NOMO-1 (cell line): ENCODE measurements at regions not wholly inside any gene's neighbourhood (a gene's known extent, or its start where the extent isn't known, plus 50 kb on each side); places are given as distances from the start of the nearest gene placed in this dataset.

Experiments
- DNase-seq, 2 experiments: peaks; one replicate each; lab custom pipeline; 2025; ENCODE audit not compliant: unreplicated experiment in 2 of 2; lab: John Stamatoyannopoulos, UW

GRCh38 chr2:67948057-67948456 lies 114.7 kb downstream of the C1D start:
- no peak for DNase-seq

- no peak for DNase-seq
These were observed 114.3 kb downstream of the C1D start for GRCh38 chr2:67948506-67948905.

GRCh38 chr2:67950018-67950417 lies 112.8 kb downstream of the C1D start:
- no peak for DNase-seq

- DNase-seq, result no peak
These were observed 111.9 kb downstream of the C1D start for GRCh38 chr2:67950919-67951318.

GRCh38 chr2:67952066-67952465 lies 110.7 kb downstream of the C1D start:
- DNase-seq, result no peak

- no peak for DNase-seq
These were observed 108.6 kb downstream of the C1D start for GRCh38 chr2:67954093-67954748.

GRCh38 chr2:67955748-67956603 lies 106.8 kb downstream of the C1D start:
- no peak for DNase-seq

- no peak for DNase-seq
These were observed 97.6 kb downstream of the C1D start for GRCh38 chr2:67965246-67965645.

- no peak for DNase-seq
These were observed 92.7 kb downstream of the C1D start for GRCh38 chr2:67970071-67970470.

- DNase-seq, result no peak
These were observed 92.3 kb downstream of the C1D start for GRCh38 chr2:67970542-67970941.

- DNase-seq, result peak in 1 of 2 experiments; percentile 41
These were observed 88.0 kb downstream of the C1D start for GRCh38 chr2:67974559-67975430.

GRCh38 chr2:67977464-67977863 lies 85.3 kb downstream of the C1D start:
- DNase-seq, result no peak

GRCh38 chr2:67982956-67983355 lies 79.8 kb downstream of the C1D start:
- no peak for DNase-seq

GRCh38 chr2:67984600-67984999 lies 78.2 kb downstream of the C1D start:
- DNase-seq, result no peak

- no peak for DNase-seq
These were observed 77.2 kb downstream of the C1D start for GRCh38 chr2:67985586-67985985.

GRCh38 chr2:67986258-67986657 lies 76.5 kb downstream of the C1D start:
- no peak for DNase-seq
